ENCODE measurements at regions not wholly inside any gene's neighbourhood (a gene's known extent, or its start where the extent isn't known, plus 50 kb on each side); places are given as distances from the start of the nearest gene placed in this dataset.

DNA sequence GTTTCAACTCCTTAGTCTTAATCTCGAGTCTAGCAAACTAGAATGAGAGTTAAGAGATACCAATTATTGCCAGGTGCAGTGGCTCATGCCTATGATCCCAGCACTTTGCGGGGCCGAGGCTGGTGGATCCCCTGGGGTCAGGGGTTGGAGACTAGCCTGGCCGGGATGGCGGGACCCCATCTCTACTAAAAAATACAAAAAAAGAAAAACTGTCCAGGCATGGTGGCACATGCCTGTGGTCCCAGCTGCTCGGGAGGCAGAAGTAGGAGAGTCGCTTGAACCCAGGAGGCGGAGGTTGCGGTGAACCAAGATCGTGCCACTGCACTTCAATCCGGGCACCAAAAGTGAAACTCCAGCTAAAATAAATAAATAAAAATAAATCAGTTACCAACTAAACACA is 1119.5 kb upstream of the ATXN8OS start:
- Mint-ChIP-seq H3K9me3 (peaks cover 0 to 18% (median 10%) of the 10 kb centered on the region in 9 donors), H3K4me1 (no peaks in the 10 kb centered on the region), H3K36me3 (peaks cover 0 to 4% (median 2%) of the 10 kb centered on the region in 3 donors), H3K27me3 (no peaks in the 10 kb centered on the region), H3K4me3 (no peak overlapping the region), H3K27ac (no peak overlapping the region)
- no peak for ATAC-seq
- POLR2A ChIA-PET: no interaction called here
- no peak for DNase-seq

DNA sequence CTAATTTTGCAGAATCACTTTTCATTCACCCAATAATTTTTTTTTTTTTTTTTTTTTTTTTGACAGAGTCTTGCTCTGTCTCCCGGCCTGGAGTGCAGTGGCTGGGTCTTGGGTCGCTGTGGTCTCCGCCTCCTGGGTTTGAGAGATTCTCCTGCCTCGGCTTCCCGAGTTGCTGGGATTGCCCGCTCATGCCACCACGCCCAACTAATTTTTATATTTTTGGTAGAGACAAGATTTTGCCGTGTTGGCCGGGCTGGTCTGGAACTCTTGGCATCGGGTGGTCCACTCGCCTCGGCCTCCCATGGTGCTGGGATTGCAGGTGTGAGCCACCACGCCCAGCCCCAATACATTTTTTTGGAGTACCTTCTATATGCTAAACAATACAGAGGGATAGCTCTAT is 1120.0 kb upstream of the ATXN8OS start:
- H3K9me3 Mint-ChIP-seq: peaks cover 0 to 18% (median 10%) of the 10 kb centered on the region in 9 donors
- no peak for DNase-seq
- H3K4me3 Mint-ChIP-seq: no peak overlapping the region
- H3K27me3 Mint-ChIP-seq: no peaks in the 10 kb centered on the region
- peaks cover 0 to 4% (median 2%) of the 10 kb centered on the region in 3 donors for H3K36me3 Mint-ChIP-seq
- ATAC-seq: no peak
- no peaks in the 10 kb centered on the region for H3K4me1 Mint-ChIP-seq
- POLR2A ChIA-PET: no interaction called here
- no peak overlapping the region for H3K27ac Mint-ChIP-seq

DNA sequence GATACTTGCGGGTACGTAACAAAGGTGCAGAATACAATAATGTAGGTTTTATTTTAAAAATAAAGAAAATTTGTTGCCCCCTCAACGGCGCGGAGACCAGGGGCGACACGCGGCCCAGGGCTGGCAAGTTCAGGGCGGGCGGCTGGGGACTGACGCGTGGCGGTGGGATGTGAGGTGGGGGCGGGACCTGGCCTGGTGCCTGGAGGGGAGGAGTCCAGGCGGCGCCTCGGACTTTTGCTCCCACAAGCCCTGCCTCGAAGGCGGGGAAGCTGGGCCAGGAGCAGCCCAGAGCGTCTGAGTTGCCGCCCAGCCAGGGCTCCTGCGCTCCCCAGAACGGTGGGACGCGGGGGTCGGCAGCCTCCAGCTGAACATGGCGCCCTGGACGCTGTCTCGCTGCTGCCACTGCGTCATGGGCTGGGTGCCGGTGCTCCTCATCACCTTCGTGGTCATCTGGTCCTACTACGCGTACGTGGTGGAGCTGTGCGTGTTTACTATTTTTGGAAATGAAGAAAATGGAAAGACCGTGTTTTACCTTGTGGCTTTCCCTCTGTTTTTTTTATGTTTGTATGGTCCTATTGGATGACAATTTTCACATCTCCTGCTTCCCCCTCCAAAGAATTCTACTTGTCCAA is 1122.8 kb upstream of the ATXN8OS start:
- Mint-ChIP-seq H3K27me3 (no peaks in the 10 kb centered on the region), H3K36me3 (peaks cover 0 to 4% (median 2%) of the 10 kb centered on the region in 3 donors), H3K4me1 (no peaks in the 10 kb centered on the region), H3K4me3 (no peak overlapping the region), H3K27ac (no peak overlapping the region), H3K9me3 (peaks cover 3 to 19% (median 10%) of the 10 kb centered on the region in 9 donors)
- no peak for DNase-seq
- no peak for ATAC-seq
- POLR2A ChIA-PET: no interaction called here

DNA sequence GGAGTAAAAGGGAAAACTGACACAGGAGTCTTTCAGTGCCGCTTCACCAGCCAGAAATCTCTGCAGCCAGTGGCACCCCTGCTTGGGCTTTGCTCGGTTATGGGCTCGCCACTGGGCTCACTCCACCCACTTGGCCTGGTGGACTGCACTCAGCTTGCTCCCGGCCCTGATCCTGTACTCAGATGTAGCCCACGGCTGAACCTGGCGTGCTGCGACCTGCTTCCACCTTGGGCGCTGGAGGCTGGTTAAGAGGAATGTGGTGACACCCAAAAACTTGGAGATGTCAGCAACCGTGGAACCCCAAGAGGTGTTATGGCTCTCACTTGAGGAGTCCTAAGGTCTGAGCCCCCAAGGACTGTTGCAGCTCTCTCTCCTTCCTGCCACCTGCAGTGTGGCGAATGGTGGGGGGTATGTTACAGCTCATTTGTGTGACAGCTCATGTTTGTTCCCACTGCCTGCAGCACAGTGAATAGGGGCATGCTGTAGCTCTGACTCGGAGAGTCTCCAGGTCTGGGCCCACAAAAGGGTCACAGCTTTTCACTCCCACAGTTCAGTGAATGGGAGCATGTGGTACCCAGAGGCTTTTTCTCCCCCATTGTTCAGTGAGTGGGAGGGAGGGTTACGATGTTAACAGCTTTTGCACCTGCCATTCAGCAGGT is 1124.5 kb upstream of the ATXN8OS start:
- Mint-ChIP-seq H3K9me3 (peaks cover 3 to 20% (median 14%) of the 10 kb centered on the region in 9 donors), H3K27ac (no peak overlapping the region), H3K36me3 (peaks cover 0 to 4% (median 2%) of the 10 kb centered on the region in 3 donors), H3K4me1 (no peaks in the 10 kb centered on the region), H3K4me3 (no peak overlapping the region), H3K27me3 (no peaks in the 10 kb centered on the region)
- DNase-seq (no peak), ATAC-seq (no peak)
- POLR2A ChIA-PET: no interaction called here

DNA sequence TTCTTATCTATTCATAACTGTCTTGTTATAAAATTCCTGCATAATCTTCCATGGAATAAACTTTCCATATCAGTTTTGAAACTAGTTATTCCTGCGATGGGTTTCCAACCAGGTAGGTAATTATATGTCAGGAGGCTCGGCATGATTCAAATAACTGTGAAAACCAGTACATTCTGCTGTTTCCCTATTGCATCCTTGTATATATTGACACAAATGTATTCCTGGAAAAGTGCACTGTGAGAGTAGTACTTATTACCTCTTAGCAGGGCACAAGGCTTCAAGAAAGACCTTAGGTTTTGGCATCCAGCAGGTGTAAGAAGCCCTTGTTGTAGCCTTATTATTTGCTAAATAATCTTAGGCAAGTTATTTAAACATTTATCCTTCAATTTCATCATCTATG is 1131.3 kb upstream of the ATXN8OS start:
- H3K36me3 Mint-ChIP-seq: no peaks in the 10 kb centered on the region
- H3K4me3 Mint-ChIP-seq: no peak overlapping the region
- POLR2A ChIA-PET: no interaction called here
- DNase-seq (no peak), ATAC-seq (no peak)
- peaks cover 0 to 21% (median 7%) of the 10 kb centered on the region in 9 donors for H3K9me3 Mint-ChIP-seq
- H3K27ac Mint-ChIP-seq: no peak overlapping the region
- no peaks in the 10 kb centered on the region for H3K27me3 Mint-ChIP-seq
- H3K4me1 Mint-ChIP-seq: no peaks in the 10 kb centered on the region

DNA sequence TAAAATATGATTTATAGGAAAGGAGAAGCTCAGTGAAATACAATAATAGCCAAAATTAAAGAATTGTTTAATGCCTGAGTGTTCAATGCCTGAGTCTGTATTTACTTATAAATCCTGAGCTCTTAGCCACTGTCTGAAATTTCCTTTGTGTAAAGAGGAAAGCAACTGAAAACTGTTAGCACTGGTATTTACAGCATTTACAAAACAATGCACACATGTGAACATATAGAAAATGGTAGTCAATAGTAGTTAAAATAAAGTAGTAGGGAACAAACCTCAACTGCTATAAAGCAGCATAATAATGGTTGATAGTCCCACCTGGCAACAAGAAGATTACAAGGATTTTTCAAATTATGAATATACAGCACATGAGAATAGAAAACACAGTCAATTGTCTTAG is 1137.1 kb upstream of the ATXN8OS start:
- Mint-ChIP-seq H3K36me3 (no peaks in the 10 kb centered on the region), H3K4me3 (no peak overlapping the region), H3K27ac (no peak overlapping the region), H3K27me3 (no peaks in the 10 kb centered on the region), H3K4me1 (no peaks in the 10 kb centered on the region), H3K9me3 (peaks cover 0 to 17% (median 1%) of the 10 kb centered on the region in 9 donors)
- DNase-seq (no peak), ATAC-seq (no peak)
- POLR2A ChIA-PET: no interaction called here

DNA sequence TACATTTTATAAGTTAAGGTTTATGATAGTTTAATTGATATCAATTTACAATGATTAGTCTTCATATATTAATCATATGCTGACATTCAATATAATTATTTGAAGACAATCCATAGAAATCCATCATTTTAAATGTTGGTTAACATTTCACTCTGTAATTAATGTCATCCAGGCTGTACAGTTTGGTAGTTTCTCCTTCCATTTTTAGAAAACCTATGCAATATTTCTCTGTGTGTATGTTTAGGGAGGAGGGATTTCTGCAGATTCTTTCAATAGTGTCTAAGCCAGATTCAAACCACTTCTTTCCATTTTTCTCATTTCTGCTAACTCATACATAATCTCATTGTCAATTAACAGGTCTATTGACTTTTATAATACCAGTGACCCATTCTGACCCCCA is 1159.0 kb upstream of the ATXN8OS start:
- POLR2A ChIA-PET: no interaction called here
- H3K36me3 Mint-ChIP-seq: no peaks in the 10 kb centered on the region
- no peak overlapping the region for H3K4me3 Mint-ChIP-seq
- no peaks in the 10 kb centered on the region for H3K4me1 Mint-ChIP-seq
- no peaks in the 10 kb centered on the region for H3K27me3 Mint-ChIP-seq
- H3K27ac Mint-ChIP-seq: no peak overlapping the region
- DNase-seq (no peak), ATAC-seq (no peak)
- H3K9me3 Mint-ChIP-seq: peaks cover 9 to 43% (median 12%) of the 10 kb centered on the region in 9 donors

DNA sequence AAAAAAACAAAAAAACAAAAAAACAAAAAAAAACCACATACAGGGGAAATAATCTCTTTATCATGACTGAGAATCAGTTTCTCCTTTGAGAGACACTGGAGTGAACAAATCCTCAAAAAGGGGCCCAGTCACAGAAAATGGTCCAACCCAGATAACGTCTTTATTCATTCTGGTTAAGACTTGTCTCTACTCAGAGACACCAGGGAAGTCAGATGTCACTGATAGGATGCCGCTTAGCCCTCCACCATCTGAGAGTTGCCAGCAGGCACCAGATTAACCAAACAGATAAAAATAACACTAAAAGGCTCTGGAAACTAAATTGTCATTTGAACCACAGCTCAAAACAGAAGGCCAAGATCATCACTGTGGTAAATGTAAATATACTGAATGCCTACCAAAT is 1163.4 kb upstream of the ATXN8OS start:
- Mint-ChIP-seq H3K36me3 (no peaks in the 10 kb centered on the region), H3K27ac (no peak overlapping the region), H3K27me3 (no peaks in the 10 kb centered on the region), H3K9me3 (peaks cover 6 to 37% (median 27%) of the 10 kb centered on the region in 9 donors), H3K4me3 (no peak overlapping the region), H3K4me1 (no peaks in the 10 kb centered on the region)
- POLR2A ChIA-PET: no interaction called here
- DNase-seq: no peak
- no peak for ATAC-seq

DNA sequence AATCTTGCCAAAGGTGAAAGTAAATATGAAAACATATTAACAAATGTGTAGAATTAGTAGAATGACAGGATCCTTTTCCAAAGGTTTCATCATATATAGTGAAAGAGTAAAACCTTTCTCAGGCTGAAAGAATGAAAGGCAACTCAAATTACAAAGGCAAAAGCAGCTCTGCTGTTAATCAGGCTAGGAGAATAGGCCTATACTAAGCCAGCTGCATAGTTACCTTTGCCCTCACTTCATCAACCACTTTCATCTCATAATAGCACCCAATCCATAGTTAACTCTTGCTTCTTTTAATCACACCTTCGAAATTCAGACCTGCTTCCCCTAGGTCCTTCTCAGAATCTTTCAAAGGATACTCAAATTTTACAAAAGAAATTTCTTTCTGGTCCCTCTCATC is 1167.6 kb upstream of the ATXN8OS start:
- Mint-ChIP-seq H3K36me3 (no peaks in the 10 kb centered on the region), H3K27me3 (no peaks in the 10 kb centered on the region), H3K4me1 (no peaks in the 10 kb centered on the region), H3K9me3 (peaks cover 3 to 51% (median 12%) of the 10 kb centered on the region in 9 donors), H3K4me3 (no peak overlapping the region), H3K27ac (no peak overlapping the region)
- DNase-seq: no peak
- POLR2A ChIA-PET: no interaction called here
- ATAC-seq: no peak

DNA sequence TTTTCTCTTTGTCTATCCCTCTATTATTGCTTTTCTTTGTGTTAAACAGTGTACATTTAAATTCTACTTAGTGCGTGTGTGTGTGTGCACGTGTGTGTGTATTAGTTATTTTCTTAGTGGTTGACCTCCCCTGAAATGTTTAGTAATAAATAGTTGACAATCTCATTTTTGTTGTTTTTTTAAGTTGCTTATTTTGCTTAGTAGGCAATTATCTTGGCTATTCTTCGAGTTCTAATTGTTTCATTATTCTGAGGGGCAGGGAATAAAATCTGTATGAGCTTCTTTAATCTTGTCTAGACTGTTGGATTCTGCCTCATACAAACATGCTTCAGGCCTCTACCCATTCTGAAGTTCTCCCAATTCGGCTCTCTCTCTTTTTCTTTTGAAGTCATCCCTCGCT is 1169.0 kb upstream of the ATXN8OS start:
- Mint-ChIP-seq H3K36me3 (no peaks in the 10 kb centered on the region), H3K27ac (no peak overlapping the region), H3K27me3 (no peaks in the 10 kb centered on the region), H3K4me1 (no peaks in the 10 kb centered on the region), H3K9me3 (peaks cover 3 to 63% (median 15%) of the 10 kb centered on the region in 9 donors), H3K4me3 (no peak overlapping the region)
- no peak for DNase-seq
- ATAC-seq: no peak
- POLR2A ChIA-PET: no interaction called here

DNA sequence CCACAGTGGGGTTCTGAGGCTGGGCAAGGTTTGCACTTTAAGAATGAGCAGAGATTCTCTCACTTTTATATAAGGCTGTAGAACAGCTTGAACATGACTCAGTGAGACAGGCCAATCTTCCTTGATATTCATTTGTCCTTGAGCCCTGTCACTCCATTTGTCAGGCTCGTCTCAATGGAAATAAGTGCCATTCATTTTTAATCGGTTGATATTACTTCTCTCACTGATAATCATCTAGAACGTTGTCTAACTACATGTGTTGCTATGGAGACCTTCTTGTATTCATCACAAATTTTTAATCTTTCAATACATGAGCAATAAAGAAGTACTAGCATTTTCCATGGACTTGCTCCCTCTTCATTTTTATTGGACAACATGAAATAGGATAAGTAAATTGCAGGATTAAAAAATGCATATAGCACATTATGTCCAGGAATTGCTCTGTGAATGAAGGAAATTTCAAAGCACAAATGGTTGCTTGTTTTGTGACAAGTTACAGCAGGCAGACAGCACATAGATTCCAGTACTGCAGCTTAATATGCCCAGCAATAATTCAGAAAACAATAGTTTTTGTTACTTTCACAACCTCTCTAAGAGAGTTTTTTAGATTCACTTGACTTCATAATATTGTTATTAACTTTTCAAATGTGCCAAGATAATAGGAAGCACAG is 1178.4 kb upstream of the ATXN8OS start:
- no peaks in the 10 kb centered on the region for H3K36me3 Mint-ChIP-seq
- no peaks in the 10 kb centered on the region for H3K27me3 Mint-ChIP-seq
- DNase-seq (no peak), ATAC-seq (no peak)
- H3K4me1 Mint-ChIP-seq: no peaks in the 10 kb centered on the region
- H3K4me3 Mint-ChIP-seq: no peak overlapping the region
- POLR2A ChIA-PET: no interaction called here
- H3K27ac Mint-ChIP-seq: no peak overlapping the region
- peaks cover 0 to 17% (median 6%) of the 10 kb centered on the region in 9 donors for H3K9me3 Mint-ChIP-seq

DNA sequence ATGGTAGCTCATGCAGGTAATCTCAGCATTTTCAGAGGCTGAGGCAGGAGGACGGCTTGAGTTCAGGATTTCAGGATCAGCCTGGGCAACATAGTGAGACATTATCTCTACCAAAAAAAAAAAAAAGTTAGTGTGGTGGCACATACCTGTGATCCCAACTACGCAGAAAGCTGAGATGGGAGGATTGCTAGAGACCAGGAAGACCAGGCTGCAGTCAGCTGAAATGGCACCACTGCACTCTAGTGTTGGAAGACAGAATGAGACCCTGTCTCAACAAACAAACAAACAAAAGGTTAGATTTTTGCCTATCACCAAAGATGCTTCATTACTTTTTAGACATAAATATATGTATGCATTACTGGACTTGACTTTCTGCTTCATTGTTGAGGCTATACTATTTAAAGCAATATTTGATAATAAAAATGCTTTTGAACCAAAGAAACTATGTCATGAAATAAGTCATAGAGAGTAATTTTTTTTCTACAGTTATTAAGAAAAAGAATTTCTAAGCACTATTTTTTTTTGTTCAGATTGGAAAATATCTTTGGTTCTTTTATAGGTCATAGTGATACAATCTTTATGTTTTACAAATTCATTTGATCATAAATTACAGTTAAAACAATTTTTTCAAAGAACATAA is 1180.1 kb upstream of the ATXN8OS start:
- Mint-ChIP-seq H3K4me3 (no peak overlapping the region), H3K36me3 (no peaks in the 10 kb centered on the region), H3K27ac (no peak overlapping the region), H3K4me1 (no peaks in the 10 kb centered on the region), H3K9me3 (peaks cover 0 to 17% (median 6%) of the 10 kb centered on the region in 9 donors), H3K27me3 (no peaks in the 10 kb centered on the region)
- ATAC-seq: no peak
- DNase-seq: no peak
- POLR2A ChIA-PET: no interaction called here

DNA sequence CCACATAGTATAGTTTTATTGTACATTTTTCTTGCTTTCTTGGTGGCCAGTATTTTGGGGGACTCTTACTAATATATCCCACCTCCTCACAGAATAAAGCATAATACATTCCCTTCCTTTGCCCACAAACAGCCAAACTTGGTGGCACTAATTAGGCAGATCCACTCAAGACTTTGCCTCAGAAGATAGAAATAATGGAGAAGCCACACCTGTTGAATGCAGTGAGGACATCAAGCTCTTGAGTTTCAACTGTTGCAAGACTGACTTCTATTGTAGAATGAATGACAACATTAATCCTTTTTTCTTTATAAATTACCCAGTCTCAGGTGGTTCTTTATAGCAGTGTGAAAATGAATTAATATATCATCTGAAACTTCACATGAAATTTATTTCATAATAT is 1183.6 kb upstream of the ATXN8OS start:
- no peak for ATAC-seq
- Mint-ChIP-seq H3K36me3 (no peaks in the 10 kb centered on the region), H3K4me3 (no peak overlapping the region), H3K9me3 (peaks cover 0 to 11% (median 4%) of the 10 kb centered on the region in 9 donors), H3K4me1 (no peaks in the 10 kb centered on the region), H3K27me3 (no peaks in the 10 kb centered on the region), H3K27ac (no peak overlapping the region)
- DNase-seq: no peak
- POLR2A ChIA-PET: no interaction called here

All from naive thymus-derived CD8-positive, alpha-beta T cell (primary cell).